HG03558 (cell line): ENCODE measurements at regions not wholly inside any gene's neighbourhood (a gene's known extent, or its start where the extent isn't known, plus 50 kb on each side); places are given as distances from the start of the nearest gene placed in this dataset.
"Not testable (repeated sequence)": the region's sequence is repeated elsewhere in the genome, so short reads cannot be mapped to it uniquely, and the experiment has no call there.

ENCODE experiments used
- ATAC-seq: cut with Tn5 transposase; IDR thresholded peaks from one replicate; pipeline ENCODE4 v1.9.1; 2021; ENCODE audit warnings: moderate number of reproducible peaks; ENCODE audit not compliant: unreplicated experiment; ENCODE audit errors: extremely low read depth

GRCh38 chr14:46147452-46147851 lies 504.1 kb downstream of the RPL10L start:
- no peak for ATAC-seq

- ATAC-seq: no peak
These were observed 504.6 kb downstream of the RPL10L start for GRCh38 chr14:46147024-46147423.

- no peak for ATAC-seq
These were observed 511.1 kb downstream of the RPL10L start for GRCh38 chr14:46140445-46140844.

- no peak for ATAC-seq
These were observed 511.9 kb downstream of the RPL10L start for GRCh38 chr14:46139649-46140048.

- ATAC-seq: no peak
These were observed 513.8 kb downstream of the RPL10L start for GRCh38 chr14:46137786-46138185.

GRCh38 chr14:46136456-46136855 lies 515.1 kb downstream of the RPL10L start:
- ATAC-seq: no peak

- ATAC-seq: no peak
These were observed 543.4 kb downstream of the RPL10L start for GRCh38 chr14:46108228-46108627.

GRCh38 chr14:46100901-46101300 lies 550.7 kb downstream of the RPL10L start:
- not testable (repeated sequence) for ATAC-seq

- no peak for ATAC-seq
These were observed 559.8 kb downstream of the RPL10L start for GRCh38 chr14:46091819-46092218.

GRCh38 chr14:46087604-46088003 lies 564.0 kb downstream of the RPL10L start:
- no peak for ATAC-seq

- no peak for ATAC-seq
These were observed 577.5 kb downstream of the RPL10L start for GRCh38 chr14:46074061-46074460.

- no peak for ATAC-seq
These were observed 587.7 kb downstream of the RPL10L start for GRCh38 chr14:46063872-46064271.

- no peak for ATAC-seq
These were observed 592.5 kb downstream of the RPL10L start for GRCh38 chr14:46058964-46059563.

- no peak for ATAC-seq
These were observed 593.8 kb downstream of the RPL10L start for GRCh38 chr14:46057799-46058198.

GRCh38 chr14:46054526-46054925 lies 597.1 kb downstream of the RPL10L start:
- ATAC-seq: no peak

- ATAC-seq: no peak
These were observed 598.4 kb downstream of the RPL10L start for GRCh38 chr14:46053221-46053620.

GRCh38 chr14:46051796-46052195 lies 599.8 kb downstream of the RPL10L start:
- ATAC-seq: no peak

GRCh38 chr14:46048127-46048526 lies 603.5 kb downstream of the RPL10L start:
- ATAC-seq: no peak

GRCh38 chr14:46036099-46036498 lies 615.5 kb downstream of the RPL10L start:
- no peak for ATAC-seq

GRCh38 chr14:46034305-46034704 lies 617.3 kb downstream of the RPL10L start:
- no peak for ATAC-seq

GRCh38 chr14:46018846-46019420 lies 632.6 kb downstream of the RPL10L start:
- no peak for ATAC-seq

GRCh38 chr14:46008348-46008747 lies 643.2 kb downstream of the RPL10L start:
- ATAC-seq: no peak
